GM18498 (cell line): ENCODE measurements at regions not wholly inside any gene's neighbourhood (a gene's known extent, or its start where the extent isn't known, plus 50 kb on each side); places are given as distances from the start of the nearest gene placed in this dataset.
"Not testable (repeated sequence)": the region's sequence is repeated elsewhere in the genome, so short reads cannot be mapped to it uniquely, and the experiment has no call there.

Experiments used
- ATAC-seq: cut with Tn5 transposase; IDR thresholded peaks from one replicate; pipeline ENCODE4 v1.9.1; 2021; ENCODE audit warnings: mild to moderate bottlenecking, moderate library complexity; ENCODE audit not compliant: unreplicated experiment

DNA sequence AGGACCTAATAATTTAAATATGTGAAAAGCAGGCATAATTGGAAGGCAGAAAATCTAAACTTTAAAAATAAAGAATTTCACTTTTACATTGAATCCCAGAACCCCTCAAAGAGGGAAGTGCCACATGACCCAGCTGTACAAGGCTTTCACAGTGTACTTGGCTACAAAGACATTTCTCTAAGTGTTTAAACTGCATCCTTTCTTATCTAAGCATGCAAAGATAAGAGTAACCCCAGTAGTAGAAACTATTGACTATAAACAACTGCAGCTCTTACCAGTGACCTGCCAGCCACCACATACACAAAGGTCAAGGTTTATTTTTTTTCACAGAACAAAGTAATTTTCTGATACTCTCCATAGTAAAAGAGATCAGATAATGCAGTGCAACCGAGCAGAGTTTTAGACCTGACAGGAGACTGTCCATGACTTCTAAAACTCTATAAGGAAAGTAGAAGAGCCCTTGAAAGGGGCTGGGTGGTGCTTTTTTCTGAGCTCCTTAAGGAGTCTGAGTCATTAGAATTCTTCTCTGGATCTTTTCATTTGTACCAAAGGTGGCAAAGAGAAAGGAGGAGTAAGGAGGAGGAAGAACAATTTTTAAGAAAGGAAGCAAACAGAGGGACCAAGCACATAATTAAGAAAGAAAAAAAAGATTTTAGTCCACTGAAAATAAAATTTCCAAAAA, 750.6 kb downstream of the PRIM2 start:
- ATAC-seq, result not testable (repeated sequence)

DNA sequence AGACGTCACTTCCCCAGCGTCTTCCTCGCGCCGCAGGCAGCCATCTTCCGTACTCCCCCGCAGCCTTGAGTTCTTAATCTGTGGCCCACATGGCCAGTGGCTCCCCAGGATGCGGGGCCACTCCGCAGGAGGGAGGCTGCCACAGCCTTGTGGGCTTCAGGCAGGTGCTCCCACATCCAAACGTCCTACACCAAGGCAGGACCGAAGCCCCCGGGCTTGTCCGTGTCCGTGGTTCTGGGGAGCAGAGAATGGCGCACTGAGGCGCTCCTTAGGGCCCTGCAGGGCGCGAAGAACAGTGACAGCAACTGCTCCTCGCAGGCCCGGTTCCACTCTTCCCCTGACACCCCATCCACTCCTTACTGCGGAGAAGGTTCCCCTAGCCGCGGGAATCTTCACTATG, 755.8 kb downstream of the PRIM2 start:
- ATAC-seq, result no peak

GRCh38 chr6:58090067-58090466, 772.6 kb downstream of the PRIM2 start:
- ATAC-seq, result not testable (repeated sequence)

- ATAC-seq, result not testable (repeated sequence)
Observed at GRCh38 chr6:58097251-58097650, 779.8 kb downstream of the PRIM2 start.

DNA sequence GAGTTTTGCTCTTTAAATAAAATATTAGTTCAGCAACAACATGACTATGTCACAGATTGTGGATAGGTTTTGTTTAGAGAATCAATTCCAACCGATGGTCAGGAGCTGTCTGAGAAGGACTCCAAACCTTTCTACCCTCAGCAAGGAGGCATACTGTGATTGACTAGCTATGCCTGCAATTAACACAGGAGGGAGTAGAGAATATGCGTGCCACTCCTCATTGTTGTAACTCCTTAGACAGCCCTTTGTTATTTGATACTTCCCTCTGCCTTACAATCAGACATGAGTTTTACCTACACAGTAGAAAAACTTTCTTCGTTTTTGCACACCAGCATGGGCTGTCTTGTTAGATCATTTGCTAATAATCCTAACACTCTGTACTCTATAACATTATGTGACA, 796.5 kb downstream of the PRIM2 start:
- no peak for ATAC-seq

GRCh38 chr6:58117162-58117561, 799.7 kb downstream of the PRIM2 start:
- not testable (repeated sequence) for ATAC-seq

- ATAC-seq, result not testable (repeated sequence)
Observed at GRCh38 chr6:58121616-58122015, 804.2 kb downstream of the PRIM2 start.

DNA sequence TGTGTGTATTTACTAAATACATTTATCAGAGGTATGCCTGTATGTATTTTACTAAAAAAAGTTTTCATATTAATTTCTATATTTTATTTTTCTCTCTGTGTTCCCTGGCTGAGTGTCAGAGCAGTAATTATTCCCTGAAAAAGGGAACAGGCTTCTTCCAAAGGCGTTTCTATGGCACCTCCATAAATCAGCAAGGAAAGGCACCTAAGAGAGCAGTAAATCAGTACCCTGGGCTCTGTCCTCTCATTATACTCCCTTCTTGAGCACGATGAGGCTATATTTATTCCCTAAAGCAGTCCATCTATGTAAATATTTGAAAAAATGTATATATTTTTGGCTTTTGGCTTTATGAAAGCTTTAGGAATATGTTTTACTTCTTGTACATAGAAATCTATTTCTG, 806.3 kb downstream of the PRIM2 start:
- not testable (repeated sequence) for ATAC-seq

- not testable (repeated sequence) for ATAC-seq
Observed at GRCh38 chr6:58128549-58128948, 811.1 kb downstream of the PRIM2 start.

GRCh38 chr6:58129098-58129497, 811.7 kb downstream of the PRIM2 start:
- not testable (repeated sequence) for ATAC-seq

DNA sequence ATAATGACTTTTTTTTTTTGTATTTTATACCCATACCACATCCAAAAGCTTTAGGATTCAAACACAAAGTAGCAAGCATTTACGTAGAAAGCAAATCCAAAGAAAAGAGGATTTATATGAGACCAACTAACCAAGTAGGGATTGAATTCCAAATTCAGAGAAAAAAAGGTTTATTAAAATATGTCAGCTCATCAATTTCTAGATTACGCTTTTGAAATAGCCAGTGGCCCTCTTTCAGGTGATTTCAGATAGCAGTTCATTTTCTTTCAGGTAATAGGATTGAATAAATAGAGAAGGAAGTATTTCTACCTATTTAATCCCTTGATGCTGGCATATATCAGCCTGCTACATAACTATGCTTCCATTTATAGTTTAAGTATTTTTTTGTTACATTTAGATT, 822.3 kb downstream of the PRIM2 start:
- ATAC-seq, result not testable (repeated sequence)

- not testable (repeated sequence) for ATAC-seq
Observed at GRCh38 chr6:58171025-58171424, 853.6 kb downstream of the PRIM2 start.

GRCh38 chr6:58181557-58182065, 864.2 kb downstream of the PRIM2 start:
- not testable (repeated sequence) for ATAC-seq

DNA sequence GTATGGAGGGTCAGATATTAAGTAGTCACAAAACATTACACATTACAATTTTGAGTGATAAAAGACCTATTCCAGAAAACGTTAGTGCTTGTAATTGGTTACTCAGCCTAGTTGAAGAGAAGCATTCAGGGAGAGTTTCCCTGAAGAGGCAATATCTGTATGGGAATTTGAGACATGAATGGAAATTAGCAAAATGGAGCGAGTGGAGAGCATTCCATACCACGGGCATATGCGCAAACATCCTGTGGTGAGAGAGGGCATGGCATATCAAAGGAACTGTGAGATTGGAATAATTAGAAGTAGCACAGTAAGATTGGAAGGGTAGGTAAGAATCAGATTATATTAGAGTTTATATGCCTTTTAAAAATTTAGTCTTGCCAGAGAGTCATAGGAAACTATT, 867.9 kb downstream of the PRIM2 start:
- not testable (repeated sequence) for ATAC-seq

DNA sequence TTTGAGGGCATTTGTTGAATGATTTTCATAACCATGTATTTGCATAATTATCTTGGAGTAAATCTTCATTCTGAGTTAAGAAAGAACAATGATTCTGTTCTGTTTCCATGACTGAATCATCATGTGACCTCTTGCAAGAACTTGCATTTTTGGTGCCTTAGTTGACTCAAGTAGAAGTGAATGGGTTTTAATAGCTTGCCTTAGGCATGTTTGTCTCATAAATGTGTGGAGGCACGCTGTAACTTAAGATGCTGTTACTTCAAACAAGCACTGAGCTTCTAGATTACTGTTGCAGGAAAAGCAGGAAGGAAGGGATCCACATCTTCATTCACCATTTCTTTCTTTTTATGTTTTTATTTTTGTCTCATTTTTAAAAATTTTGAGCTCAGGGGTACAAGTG, 875.8 kb downstream of the PRIM2 start:
- ATAC-seq, result not testable (repeated sequence)

GRCh38 chr6:58198301-58198700, 880.9 kb downstream of the PRIM2 start:
- ATAC-seq, result no peak

DNA sequence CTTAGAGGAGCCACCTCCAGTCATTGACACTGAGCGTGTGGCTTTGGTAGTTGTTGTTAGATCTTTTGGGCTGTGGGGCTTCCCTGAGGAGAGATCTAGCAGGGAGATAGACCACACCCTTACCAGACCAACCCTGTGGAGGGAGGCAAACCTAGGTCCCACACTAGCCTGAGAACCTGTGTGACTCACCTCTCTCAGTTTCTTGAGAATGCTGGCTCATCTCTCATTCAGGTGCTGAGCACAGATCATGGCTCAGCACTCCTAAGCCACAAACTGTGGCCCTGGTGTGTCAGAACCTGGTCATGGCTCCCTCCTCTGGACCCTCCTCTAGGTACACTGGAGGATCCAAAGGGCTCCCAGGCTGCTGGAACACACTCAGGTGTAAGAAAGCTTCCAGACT, 919.7 kb downstream of the PRIM2 start:
- not testable (repeated sequence) for ATAC-seq

GRCh38 chr6:58238421-58238820, 921.0 kb downstream of the PRIM2 start:
- not testable (repeated sequence) for ATAC-seq

- not testable (repeated sequence) for ATAC-seq
Observed at GRCh38 chr6:58257625-58258024, 940.2 kb downstream of the PRIM2 start.

DNA sequence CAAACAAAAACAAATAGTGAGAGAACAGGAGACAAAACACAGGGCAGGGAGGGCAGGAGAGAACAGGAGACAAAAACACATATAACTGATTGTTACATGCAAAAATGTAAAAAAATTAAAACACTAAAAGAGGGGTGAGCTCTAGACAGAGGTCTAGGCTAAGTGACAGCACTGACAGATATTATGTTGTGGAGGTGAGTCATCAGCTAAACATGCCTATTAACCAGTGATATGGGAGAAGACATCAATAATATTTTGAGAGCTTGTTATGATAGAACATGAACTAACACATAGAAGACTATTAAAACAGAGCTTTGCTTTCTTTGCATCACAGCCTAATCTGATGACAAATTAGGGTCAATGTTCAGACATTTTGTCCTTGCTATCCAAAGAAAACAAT, 972.7 kb downstream of the PRIM2 start:
- no peak for ATAC-seq

GRCh38 chr6:58291319-58291718, 973.9 kb downstream of the PRIM2 start:
- ATAC-seq, result not testable (repeated sequence)

- not testable (repeated sequence) for ATAC-seq
Observed at GRCh38 chr6:58307901-58308300, 990.5 kb downstream of the PRIM2 start.

GRCh38 chr6:58332108-58332507, 1014.7 kb downstream of the PRIM2 start:
- ATAC-seq, result not testable (repeated sequence)
